ENCODE measurements at regions not wholly inside any gene's neighbourhood (a gene's known extent, or its start where the extent isn't known, plus 50 kb on each side); places are given as distances from the start of the nearest gene placed in this dataset.

- H3K4me1 ChIP-seq (ENCODE audit: control insufficient read depth in 5 of 5, insufficient read depth in 5 of 5, low read length in 5 of 5), result peaks cover 6 to 55% (median 22%) of the 10 kb centered on the region in 5 donors
- no peaks in the 10 kb centered on the region for H3K36me3 ChIP-seq (ENCODE audit: control insufficient read depth in 4 of 4, insufficient read depth in 4 of 4, low read length in 4 of 4)
- WGBS, 2 donors, result 49 to 65% methylated on average over 8 of the region's 8 CpGs
- H3K9ac ChIP-seq (ENCODE audit: insufficient read depth in 1 of 2, low read length in 2 of 2), result no peak overlapping the region
- no peaks in the 10 kb centered on the region for H3K9me3 ChIP-seq (ENCODE audit: control insufficient read depth in 4 of 4, insufficient read depth in 3 of 4, low read length in 3 of 4)
- H3K27me3 ChIP-seq (ENCODE audit: control insufficient read depth in 3 of 3, insufficient read depth in 3 of 3, low read length in 2 of 3), result no peaks in the 10 kb centered on the region
- ATAC-seq (ENCODE audit: insufficient read depth, low FRiP score), result peak; percentile 22
- no peak for TF ChIP-seq CTCF (IDR thresholded peaks at IDR 0.05; ENCODE audit: control extremely low read depth, extremely low read depth)
- peak overlapping the region in 1 of 2 donors; percentile 75 for H3K27ac ChIP-seq (ENCODE audit: low read depth in 1 of 2, low read length in 1 of 2)
- H3K4me3 ChIP-seq, result no peak overlapping the region
- DNase-seq, result peak; percentile 29 to 53 (median 39)
These were observed 70.1 kb upstream of the BZW1 start for GRCh38 chr2:200741468-200742202.

GRCh38 chr2:200742426-200742825 lies 69.3 kb upstream of the BZW1 start:
- H3K4me3 ChIP-seq, result no peak overlapping the region
- H3K9ac ChIP-seq (ENCODE audit: insufficient read depth in 1 of 2, low read length in 2 of 2), result no peak overlapping the region
- WGBS, 2 donors, result 52 to 75% methylated on average over 5 of the region's 5 CpGs
- no peaks in the 10 kb centered on the region for H3K27me3 ChIP-seq (ENCODE audit: control insufficient read depth in 3 of 3, insufficient read depth in 3 of 3, low read length in 2 of 3)
- peak; percentile 61 for ATAC-seq (ENCODE audit: insufficient read depth, low FRiP score)
- H3K36me3 ChIP-seq (ENCODE audit: control insufficient read depth in 4 of 4, insufficient read depth in 4 of 4, low read length in 4 of 4), result no peaks in the 10 kb centered on the region
- peaks cover 0 to 50% (median 22%) of the 10 kb centered on the region in 5 donors for H3K4me1 ChIP-seq (ENCODE audit: control insufficient read depth in 5 of 5, insufficient read depth in 5 of 5, low read length in 5 of 5)
- H3K9me3 ChIP-seq (ENCODE audit: control insufficient read depth in 4 of 4, insufficient read depth in 3 of 4, low read length in 3 of 4), result no peaks in the 10 kb centered on the region
- H3K27ac ChIP-seq (ENCODE audit: low read depth in 1 of 2, low read length in 1 of 2), result peak overlapping the region in 1 of 2 donors; percentile 48
- TF ChIP-seq CTCF (IDR thresholded peaks at IDR 0.05; ENCODE audit: control extremely low read depth, extremely low read depth), result no peak
- peak; percentile 54 to 83 (median 67) for DNase-seq

GRCh38 chr2:200743042-200743676 lies 68.6 kb upstream of the BZW1 start:
- Histone ChIP-seq H3K36me3 (ENCODE audit: control insufficient read depth in 4 of 4, insufficient read depth in 4 of 4, low read length in 4 of 4) (no peaks in the 10 kb centered on the region), H3K4me1 (ENCODE audit: control insufficient read depth in 5 of 5, insufficient read depth in 5 of 5, low read length in 5 of 5) (peaks cover 0 to 58% (median 24%) of the 10 kb centered on the region in 5 donors), H3K4me3 (no peak overlapping the region), H3K9me3 (ENCODE audit: control insufficient read depth in 4 of 4, insufficient read depth in 3 of 4, low read length in 3 of 4) (no peaks in the 10 kb centered on the region), H3K27me3 (ENCODE audit: control insufficient read depth in 3 of 3, insufficient read depth in 3 of 3, low read length in 2 of 3) (no peaks in the 10 kb centered on the region), H3K9ac (ENCODE audit: insufficient read depth in 1 of 2, low read length in 2 of 2) (no peak overlapping the region), H3K27ac (ENCODE audit: low read depth in 1 of 2, low read length in 1 of 2) (peak overlapping the region in 1 of 2 donors; percentile 48)
- WGBS, 2 donors, result 86 to 92% methylated on average over 10 of the region's 10 CpGs
- DNase-seq, result no peak
- no peak for TF ChIP-seq CTCF (IDR thresholded peaks at IDR 0.05; ENCODE audit: control extremely low read depth, extremely low read depth)
- no peak for ATAC-seq (ENCODE audit: insufficient read depth, low FRiP score)

Measured in lung (tissue), 11 donors.